NOMO-1 treated with dmso at 0.1 percent for 144 hours (cell line): ENCODE measurements at regions not wholly inside any gene's neighbourhood (a gene's known extent, or its start where the extent isn't known, plus 50 kb on each side); places are given as distances from the start of the nearest gene placed in this dataset.
"Not testable (repeated sequence)": the region's sequence is repeated elsewhere in the genome, so short reads cannot be mapped to it uniquely, and the experiment has no call there.

Source experiments
- DNase-seq: peaks from one replicate; lab custom pipeline; 2025; ENCODE audit not compliant: unreplicated experiment; lab: John Stamatoyannopoulos, UW

- no peak for DNase-seq
Observed at GRCh38 chr20:51960047-51960675, 157.8 kb upstream of the SALL4 start.

- DNase-seq = no peak
Observed at GRCh38 chr20:51959066-51959542, 156.8 kb upstream of the SALL4 start.

- DNase-seq = no peak
Observed at GRCh38 chr20:51958099-51959065, 156.1 kb upstream of the SALL4 start.

- no peak for DNase-seq
Observed at GRCh38 chr20:51955756-51956155, 153.4 kb upstream of the SALL4 start.

- DNase-seq = no peak
Observed at GRCh38 chr20:51953731-51954340, 151.5 kb upstream of the SALL4 start.

GRCh38 chr20:51950926-51951325 is 148.6 kb upstream of the SALL4 start:
- no peak for DNase-seq

- DNase-seq = no peak
Observed at GRCh38 chr20:51946586-51946985, 144.3 kb upstream of the SALL4 start.

- DNase-seq = no peak
Observed at GRCh38 chr20:51945881-51946280, 143.6 kb upstream of the SALL4 start.

GRCh38 chr20:51945177-51945576 is 142.9 kb upstream of the SALL4 start:
- DNase-seq = no peak

GRCh38 chr20:51943761-51944160 is 141.4 kb upstream of the SALL4 start:
- DNase-seq = no peak

- not testable (repeated sequence) for DNase-seq
Observed at GRCh38 chr20:51943326-51943725, 141.0 kb upstream of the SALL4 start.

GRCh38 chr20:51941503-51941902 is 139.2 kb upstream of the SALL4 start:
- DNase-seq = no peak

GRCh38 chr20:51939259-51939585 is 136.9 kb upstream of the SALL4 start:
- no peak for DNase-seq

- DNase-seq = no peak
Observed at GRCh38 chr20:51938559-51939258, 136.4 kb upstream of the SALL4 start.

- DNase-seq = no peak
Observed at GRCh38 chr20:51937779-51938178, 135.5 kb upstream of the SALL4 start.

GRCh38 chr20:51936377-51936776 is 134.1 kb upstream of the SALL4 start:
- DNase-seq = no peak

GRCh38 chr20:51935003-51935358 is 132.7 kb upstream of the SALL4 start:
- no peak for DNase-seq

GRCh38 chr20:51934301-51935002 is 132.1 kb upstream of the SALL4 start:
- no peak for DNase-seq

- DNase-seq = no peak
Observed at GRCh38 chr20:51931371-51931781, 129.1 kb upstream of the SALL4 start.

GRCh38 chr20:51930775-51931174 is 128.5 kb upstream of the SALL4 start:
- DNase-seq = no peak

GRCh38 chr20:51928931-51929330 is 126.6 kb upstream of the SALL4 start:
- DNase-seq = no peak
